ENCODE measurements at regions not wholly inside any gene's neighbourhood (a gene's known extent, or its start where the extent isn't known, plus 50 kb on each side); places are given as distances from the start of the nearest gene placed in this dataset.

GRCh38 chr20:40438161-40438830, 250.7 kb downstream of the MAFB start:
- H3K9ac ChIP-seq (ENCODE audit: low read depth, low read length, poor library complexity, severe bottlenecking) = no peak overlapping the region
- H2AFZ ChIP-seq (ENCODE audit: low read length) = no peak overlapping the region
- H3K4me2 ChIP-seq (ENCODE audit: low read depth, low read length, poor library complexity, severe bottlenecking) = no peak overlapping the region
- H3K4me1 ChIP-seq (ENCODE audit: insufficient read depth, low read length, poor library complexity, severe bottlenecking) = no peaks in the 10 kb centered on the region
- H3F3A ChIP-seq (ENCODE audit: low read depth) = no peaks in the 10 kb centered on the region
- no peaks in the 10 kb centered on the region for H3K79me2 ChIP-seq (ENCODE audit: insufficient read depth, low read length)
- no peak overlapping the region for H3K4me3 ChIP-seq (ENCODE audit: low read length, poor library complexity, severe bottlenecking)
- TF ChIP-seq, protein P1, sequence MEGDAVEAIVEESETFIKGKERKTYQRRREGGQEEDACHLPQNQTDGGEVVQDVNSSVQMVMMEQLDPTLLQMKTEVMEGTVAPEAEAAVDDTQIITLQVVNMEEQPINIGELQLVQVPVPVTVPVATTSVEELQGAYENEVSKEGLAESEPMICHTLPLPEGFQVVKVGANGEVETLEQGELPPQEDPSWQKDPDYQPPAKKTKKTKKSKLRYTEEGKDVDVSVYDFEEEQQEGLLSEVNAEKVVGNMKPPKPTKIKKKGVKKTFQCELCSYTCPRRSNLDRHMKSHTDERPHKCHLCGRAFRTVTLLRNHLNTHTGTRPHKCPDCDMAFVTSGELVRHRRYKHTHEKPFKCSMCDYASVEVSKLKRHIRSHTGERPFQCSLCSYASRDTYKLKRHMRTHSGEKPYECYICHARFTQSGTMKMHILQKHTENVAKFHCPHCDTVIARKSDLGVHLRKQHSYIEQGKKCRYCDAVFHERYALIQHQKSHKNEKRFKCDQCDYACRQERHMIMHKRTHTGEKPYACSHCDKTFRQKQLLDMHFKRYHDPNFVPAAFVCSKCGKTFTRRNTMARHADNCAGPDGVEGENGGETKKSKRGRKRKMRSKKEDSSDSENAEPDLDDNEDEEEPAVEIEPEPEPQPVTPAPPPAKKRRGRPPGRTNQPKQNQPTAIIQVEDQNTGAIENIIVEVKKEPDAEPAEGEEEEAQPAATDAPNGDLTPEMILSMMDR (conservative IDR thresholded peaks at IDR 0.05; ENCODE audit: low read length) = no peak
- no peak for TF ChIP-seq EZH2phosphoT487 (IDR thresholded peaks at IDR 0.05; ENCODE audit: borderline replicate concordance)
- H3K36me3 ChIP-seq (ENCODE audit: insufficient read depth, low read length) = no peaks in the 10 kb centered on the region
- H3K9me2 ChIP-seq (replicated peaks; ENCODE audit: low read depth, low read length) = no peaks in the 10 kb centered on the region
- no peaks in the 10 kb centered on the region for H3K27me3 ChIP-seq (ENCODE audit: insufficient read depth, low read length, poor library complexity, severe bottlenecking)
- no peaks in the 10 kb centered on the region for H4K20me1 ChIP-seq (ENCODE audit: insufficient read depth, low read length, poor library complexity, severe bottlenecking)
- no peaks in the 10 kb centered on the region for H3K9me3 ChIP-seq (ENCODE audit: insufficient read depth, low read depth, low read length)

DNA sequence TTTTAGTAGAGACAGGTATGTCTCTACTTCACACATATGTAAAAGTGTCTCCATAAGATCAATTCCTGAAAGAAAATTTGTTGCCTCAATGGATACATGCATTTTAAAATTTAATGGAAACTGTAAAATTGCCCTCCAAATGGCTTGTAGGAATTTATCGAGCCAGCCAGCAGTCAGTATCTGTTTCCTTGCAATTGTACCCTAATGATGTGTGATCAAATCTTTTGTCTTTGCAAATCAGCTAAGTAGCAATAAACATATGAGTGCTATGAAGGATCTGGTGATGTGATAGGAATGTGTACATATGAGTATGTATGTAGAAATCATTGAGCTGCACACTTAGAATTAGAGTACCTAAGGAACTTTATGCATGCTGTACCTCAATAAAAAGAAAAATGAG, 253.0 kb downstream of the MAFB start:
- Histone ChIP-seq H3K4me2 (ENCODE audit: low read depth, low read length, poor library complexity, severe bottlenecking) (no peak overlapping the region), H3K4me1 (ENCODE audit: insufficient read depth, low read length, poor library complexity, severe bottlenecking) (no peaks in the 10 kb centered on the region), H4K20me1 (ENCODE audit: insufficient read depth, low read length, poor library complexity, severe bottlenecking) (no peaks in the 10 kb centered on the region), H3K79me2 (ENCODE audit: insufficient read depth, low read length) (no peaks in the 10 kb centered on the region), H3K36me3 (ENCODE audit: insufficient read depth, low read length) (no peaks in the 10 kb centered on the region), H3K9me3 (ENCODE audit: insufficient read depth, low read depth, low read length) (no peaks in the 10 kb centered on the region), H3K9me2 (replicated peaks; ENCODE audit: low read depth, low read length) (no peaks in the 10 kb centered on the region), H2AFZ (ENCODE audit: low read length) (no peak overlapping the region), H3F3A (ENCODE audit: low read depth) (no peaks in the 10 kb centered on the region), H3K9ac (ENCODE audit: low read depth, low read length, poor library complexity, severe bottlenecking) (no peak overlapping the region), H3K27me3 (ENCODE audit: insufficient read depth, low read length, poor library complexity, severe bottlenecking) (no peaks in the 10 kb centered on the region), H3K4me3 (ENCODE audit: low read length, poor library complexity, severe bottlenecking) (no peak overlapping the region)
- no peak for TF ChIP-seq EZH2phosphoT487 (IDR thresholded peaks at IDR 0.05; ENCODE audit: borderline replicate concordance)

GRCh38 chr20:40435146-40435895, 253.7 kb downstream of the MAFB start:
- Histone ChIP-seq H3K27me3 (ENCODE audit: insufficient read depth, low read length, poor library complexity, severe bottlenecking) (no peaks in the 10 kb centered on the region), H4K20me1 (ENCODE audit: insufficient read depth, low read length, poor library complexity, severe bottlenecking) (no peaks in the 10 kb centered on the region), H2AFZ (ENCODE audit: low read length) (no peak overlapping the region), H3K9me3 (ENCODE audit: insufficient read depth, low read depth, low read length) (no peaks in the 10 kb centered on the region), H3F3A (ENCODE audit: low read depth) (no peaks in the 10 kb centered on the region), H3K4me3 (ENCODE audit: low read length, poor library complexity, severe bottlenecking) (no peak overlapping the region), H3K9me2 (replicated peaks; ENCODE audit: low read depth, low read length) (no peaks in the 10 kb centered on the region), H3K9ac (ENCODE audit: low read depth, low read length, poor library complexity, severe bottlenecking) (no peak overlapping the region), H3K36me3 (ENCODE audit: insufficient read depth, low read length) (no peaks in the 10 kb centered on the region), H3K4me2 (ENCODE audit: low read depth, low read length, poor library complexity, severe bottlenecking) (no peak overlapping the region), H3K79me2 (ENCODE audit: insufficient read depth, low read length) (no peaks in the 10 kb centered on the region), H3K4me1 (ENCODE audit: insufficient read depth, low read length, poor library complexity, severe bottlenecking) (no peaks in the 10 kb centered on the region)
- TF ChIP-seq, protein P1 (conservative IDR thresholded peaks at IDR 0.05; ENCODE audit: low read length) = no peak
- TF ChIP-seq EZH2phosphoT487 (IDR thresholded peaks at IDR 0.05; ENCODE audit: borderline replicate concordance) = no peak
